ENCODE measurements at regions not wholly inside any gene's neighbourhood (a gene's known extent, or its start where the extent isn't known, plus 50 kb on each side); places are given as distances from the start of the nearest gene placed in this dataset.

DNA sequence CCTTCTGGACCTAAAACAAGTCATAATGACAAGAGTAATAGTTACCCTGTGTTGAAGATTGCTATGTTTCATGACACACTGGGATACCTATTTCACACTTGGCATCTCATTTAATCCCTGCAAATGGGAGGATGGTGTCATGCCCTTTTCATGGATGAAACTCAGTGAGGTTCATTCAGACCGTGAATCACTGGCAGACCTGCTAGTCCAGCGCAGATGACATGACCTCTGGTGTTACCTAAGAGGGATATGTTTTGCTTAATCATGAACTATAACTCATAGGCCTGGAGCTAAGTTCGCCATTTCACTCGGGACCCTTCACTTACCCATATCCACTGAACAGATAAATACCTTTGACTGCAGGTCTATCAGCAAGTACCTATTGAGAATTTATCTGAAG is 286.6 kb upstream of the FMN2 start:
- DNase-seq: no peak

DNA sequence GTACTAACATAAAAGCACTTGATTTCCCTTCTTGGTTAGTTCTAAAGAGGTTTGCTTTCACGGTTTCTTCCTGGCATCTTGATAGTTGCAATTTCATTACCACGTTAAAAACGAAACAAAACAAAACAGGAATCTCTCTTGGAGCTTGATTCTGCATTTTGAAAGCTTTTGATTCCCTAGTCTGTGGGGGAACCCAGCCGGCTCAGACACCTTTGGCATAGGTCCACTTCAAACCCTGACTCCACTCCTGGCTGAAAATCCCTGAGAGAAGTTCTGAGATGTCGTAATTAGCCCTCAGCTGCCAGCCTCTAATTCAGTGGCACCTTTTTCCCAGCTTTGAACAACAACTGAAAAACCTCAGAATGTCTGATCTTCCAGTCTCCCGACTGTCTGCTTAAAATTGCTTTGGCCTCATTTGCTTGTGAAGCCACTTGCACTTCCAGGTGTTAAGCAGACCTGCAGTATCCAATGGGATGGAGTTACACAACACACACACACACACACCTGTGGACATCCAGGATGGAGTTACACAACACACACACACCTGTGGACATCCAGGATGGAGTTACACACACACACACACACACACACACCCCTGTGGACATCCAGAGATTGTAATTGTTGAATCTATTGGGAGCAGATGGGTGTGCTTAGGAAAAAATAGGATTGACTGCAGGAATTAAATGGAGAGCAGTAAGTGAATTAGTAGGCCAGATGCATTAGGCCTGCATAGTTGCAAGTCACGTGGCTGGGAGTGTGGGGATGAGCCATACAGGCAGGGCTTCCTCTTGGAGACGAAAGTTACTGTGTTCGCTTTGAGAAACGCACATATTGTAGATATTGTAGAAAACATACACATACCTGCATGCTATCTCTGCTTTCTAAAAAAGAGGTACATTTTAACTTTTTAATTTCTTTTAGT is 285.6 kb upstream of the FMN2 start:
- no peak for DNase-seq

DNA sequence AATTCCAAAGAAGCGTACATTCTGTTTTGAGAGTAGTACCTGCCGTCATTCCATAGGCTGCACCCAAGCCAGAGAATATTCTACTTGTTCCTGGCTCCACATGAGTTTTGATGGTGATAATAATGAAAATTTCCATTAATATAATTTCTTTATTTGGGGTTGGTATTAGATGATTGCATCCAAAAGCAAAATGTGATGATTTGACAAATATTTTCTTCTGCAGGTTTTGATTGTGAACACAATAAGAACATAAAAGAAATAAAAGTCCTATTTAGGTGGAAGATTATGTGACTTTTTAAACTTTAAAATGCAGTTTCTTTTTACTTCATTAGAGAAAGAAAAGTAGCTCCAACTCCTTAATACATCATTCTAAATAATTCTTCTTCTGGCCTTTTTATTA is 284.8 kb upstream of the FMN2 start:
- DNase-seq: no peak

DNA sequence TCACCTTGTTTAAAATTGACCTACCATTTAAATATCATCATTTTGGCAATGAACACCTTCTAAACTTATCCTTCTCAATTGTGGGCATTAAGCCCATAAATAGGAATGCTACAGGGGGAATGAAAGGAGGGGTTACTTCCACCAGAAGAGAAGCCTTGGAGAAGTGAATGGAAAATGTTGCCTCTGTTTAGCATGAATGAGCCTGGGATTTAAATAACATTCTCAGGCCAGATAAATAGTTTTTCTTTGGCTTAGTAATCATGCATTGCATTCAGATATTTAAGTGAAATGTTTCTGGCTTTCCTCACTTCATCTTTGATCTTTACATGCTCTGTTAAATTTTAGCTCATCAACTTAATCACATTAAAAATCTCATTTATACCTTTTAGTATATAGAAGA is 284.3 kb upstream of the FMN2 start:
- no peak for DNase-seq

DNA sequence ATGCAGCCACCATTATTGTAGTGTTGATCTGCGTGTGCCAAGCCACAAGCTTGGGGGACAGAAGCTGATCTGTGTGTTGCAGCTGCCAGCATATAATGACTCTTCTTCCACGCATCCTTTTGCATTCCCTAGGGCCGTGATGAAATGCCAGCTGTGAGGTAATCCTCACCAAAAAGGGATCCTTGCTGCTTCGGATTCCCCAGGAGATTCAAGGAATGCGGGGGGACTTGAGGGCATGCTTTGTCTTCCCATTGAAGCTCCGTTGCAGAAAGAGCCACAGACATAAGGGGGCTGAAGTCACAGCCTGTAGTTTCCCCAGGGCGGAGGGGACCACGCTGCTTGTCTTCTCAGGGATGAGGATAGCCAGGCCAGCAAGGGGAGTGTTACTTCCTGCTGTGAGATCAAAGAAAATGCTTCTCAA is 281.6 kb upstream of the FMN2 start:
- peak; percentile 43 for DNase-seq

DNA sequence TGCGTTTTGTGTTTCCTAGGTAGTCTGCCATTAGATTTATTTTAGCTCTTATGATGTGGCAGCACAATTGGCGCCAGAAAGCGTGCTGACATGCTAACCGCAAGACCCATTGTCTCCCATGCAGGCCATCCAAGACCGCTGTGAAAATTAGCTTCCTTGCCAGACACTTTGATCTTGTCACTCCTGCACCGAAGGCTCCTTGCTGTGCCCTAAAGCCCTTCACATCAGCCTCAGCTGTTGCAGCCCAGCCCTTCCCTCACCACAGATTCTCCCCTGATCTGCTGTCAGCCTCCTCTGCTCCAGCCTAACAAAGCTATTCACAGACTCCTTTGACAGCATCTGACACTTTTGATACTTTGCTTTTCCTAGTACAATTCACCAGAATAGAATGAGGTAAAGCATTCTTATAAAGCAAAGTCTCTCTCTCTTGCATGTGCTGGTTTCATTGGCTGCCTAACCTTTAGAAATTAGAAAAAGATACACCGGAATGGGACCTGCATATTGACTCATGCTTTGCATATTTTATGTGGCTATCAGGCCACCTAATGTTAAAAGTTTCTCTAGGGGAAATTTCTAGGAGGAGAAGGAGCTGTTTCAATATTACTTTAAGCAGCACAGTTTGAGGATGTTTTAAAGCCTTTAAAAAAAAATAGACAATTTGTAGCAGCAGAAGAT is 280.3 kb upstream of the FMN2 start:
- no peak for DNase-seq

DNA sequence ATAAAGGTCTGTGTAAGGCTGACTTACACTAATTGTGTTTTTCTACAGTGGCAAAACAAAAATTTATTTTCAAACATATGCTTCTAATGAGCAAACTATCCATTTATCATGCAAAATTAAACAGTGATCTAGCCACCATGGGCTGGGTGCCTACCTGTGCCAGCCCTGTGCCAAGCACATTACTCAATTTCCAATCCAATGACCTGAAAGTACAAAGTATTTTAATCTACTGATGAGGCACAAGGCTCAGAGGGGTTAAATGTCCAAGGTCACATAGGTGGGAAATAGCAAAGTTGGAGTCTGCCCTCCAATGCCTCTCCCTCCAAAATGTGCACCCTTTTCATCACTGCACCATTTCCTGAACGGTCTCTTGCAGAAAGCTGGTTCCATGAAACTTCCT is 279.1 kb upstream of the FMN2 start:
- DNase-seq: no peak

DNA sequence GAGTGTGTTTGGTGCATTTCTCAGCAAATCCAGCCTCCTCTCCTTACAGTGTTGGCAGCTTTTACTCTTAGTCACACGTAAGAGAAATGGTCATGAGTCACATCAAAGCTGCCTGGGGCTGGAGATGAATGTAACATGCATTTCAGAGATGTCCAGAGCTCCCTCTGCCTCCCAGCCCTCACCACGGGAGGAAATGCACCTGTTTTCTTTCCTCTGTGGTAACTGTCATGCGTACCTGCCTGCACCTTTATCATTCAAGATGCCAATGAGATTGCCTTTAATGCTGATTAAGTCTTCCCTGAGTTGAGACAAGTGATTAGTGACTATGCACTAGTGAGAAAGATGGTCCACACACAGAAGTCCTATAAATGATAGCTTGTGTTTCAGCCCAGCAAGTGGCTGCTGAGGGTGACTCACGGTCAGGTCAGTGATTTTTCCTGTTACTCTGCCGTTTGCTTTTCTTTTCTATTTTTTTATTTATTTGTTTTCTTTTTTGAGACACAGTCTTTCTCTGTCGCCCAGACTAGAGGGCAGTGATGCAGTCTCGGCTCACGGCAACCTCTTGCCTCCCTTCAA is 277.3 kb upstream of the FMN2 start:
- DNase-seq: no peak

DNA sequence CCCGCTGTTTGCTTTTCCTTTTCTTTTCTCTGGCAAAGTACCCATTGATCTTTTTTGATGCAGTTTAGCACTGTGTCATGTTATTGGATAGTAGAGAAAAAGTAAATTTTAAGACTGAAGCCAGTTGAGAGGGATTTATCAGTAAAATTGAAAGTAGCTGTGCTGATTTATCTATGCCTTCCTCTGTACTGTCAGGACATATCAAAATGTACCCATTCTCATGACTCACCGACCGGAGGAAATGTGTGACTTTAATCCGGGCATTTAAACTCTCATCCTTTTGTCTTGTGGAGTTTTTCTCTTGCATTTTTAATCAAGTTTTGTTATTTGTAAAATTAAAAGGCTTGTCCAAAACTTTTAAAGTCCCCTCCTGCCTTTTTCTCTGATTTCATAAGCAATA is 276.6 kb upstream of the FMN2 start:
- no peak for DNase-seq

DNA sequence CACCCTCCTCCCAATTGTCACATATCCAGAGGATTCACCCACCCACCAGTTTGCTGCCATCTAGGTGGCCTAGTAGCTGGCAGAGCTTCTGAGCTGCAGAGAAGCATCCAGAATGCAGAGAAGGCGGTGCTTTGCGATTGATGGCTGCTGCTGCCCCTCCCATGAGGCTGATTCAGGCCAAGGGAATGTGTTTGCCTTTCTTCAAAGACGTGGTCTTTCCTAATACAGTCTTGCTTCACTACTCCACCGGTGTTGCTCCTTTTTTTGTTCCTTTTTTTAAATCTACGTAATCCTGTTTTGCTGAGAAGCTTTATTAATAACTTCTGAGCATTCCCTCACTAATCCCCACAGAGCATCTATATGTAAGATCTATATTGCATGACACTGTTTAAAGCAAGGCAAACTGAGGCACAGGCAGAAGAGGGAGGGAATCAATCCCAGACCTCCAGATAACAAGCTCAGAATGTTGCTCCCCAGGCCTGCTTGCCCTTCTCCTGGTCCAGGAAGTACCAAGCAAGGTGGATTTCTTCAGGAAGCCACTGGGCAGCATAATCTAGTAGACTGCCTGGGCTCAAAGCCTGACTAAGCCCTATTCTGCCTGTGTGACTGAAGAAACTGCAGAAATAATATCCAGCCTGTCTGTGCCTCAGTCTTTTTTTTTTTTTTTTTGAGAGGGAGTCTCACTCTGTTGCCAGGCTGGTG is 275.5 kb upstream of the FMN2 start:
- no peak for DNase-seq

DNA sequence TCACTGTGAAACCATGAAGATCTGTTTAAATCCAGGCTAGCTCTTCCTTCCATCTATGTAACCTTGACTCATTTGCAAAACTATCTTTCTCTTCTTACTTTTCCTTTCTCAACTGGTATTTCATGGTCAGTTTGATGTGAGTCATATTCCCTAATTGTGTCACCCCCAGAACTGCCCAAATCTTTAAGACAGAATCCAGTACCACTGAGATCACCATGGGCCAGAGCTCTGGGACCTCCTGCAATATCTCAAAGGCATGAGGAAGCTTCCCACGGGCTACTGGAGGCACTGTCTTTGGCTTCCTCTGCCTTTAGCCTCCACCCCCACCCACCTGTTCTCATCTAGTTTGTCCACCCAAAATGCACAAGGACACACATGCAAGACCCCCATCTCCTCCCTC is 274.4 kb upstream of the FMN2 start:
- no peak for DNase-seq

DNA sequence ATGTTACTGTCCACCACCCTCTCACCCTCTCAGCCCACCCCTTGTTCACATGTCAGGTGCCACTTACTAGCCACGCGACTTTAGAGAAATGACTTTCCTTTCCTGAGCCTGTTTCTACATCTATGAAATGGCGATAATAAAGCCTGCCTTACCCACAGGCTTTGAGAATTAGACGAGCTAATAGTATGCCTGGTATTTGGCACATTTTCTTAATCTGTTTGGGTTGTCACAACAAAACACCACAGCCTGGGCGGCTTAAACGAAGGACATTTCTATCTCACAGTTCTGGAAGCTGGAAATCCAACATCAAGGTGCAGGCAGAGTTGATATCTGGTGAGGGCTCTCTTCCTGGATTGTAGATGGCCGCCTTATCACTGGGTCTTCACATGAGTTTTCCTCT is 273.9 kb upstream of the FMN2 start:
- no peak for DNase-seq

DNA sequence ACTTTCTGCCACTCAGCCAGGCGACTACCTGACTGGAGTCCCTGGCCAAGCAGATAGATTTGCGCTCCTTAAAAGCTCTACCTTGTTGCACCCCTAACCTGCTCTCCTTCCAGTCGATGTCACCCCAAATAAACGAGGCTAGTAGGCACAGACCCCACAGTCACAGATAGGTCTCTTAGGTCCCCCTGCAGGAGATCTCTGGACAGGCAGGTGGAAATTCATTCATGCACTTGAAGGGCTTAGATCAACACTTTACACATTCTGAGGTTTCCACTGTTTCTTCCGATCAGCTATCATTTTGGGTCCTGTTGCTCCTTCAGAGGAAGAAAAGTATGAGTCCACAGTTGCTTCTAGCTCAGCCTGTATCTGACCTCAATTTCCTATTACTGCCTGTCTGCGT is 272.6 kb upstream of the FMN2 start:
- no peak for DNase-seq

DNA sequence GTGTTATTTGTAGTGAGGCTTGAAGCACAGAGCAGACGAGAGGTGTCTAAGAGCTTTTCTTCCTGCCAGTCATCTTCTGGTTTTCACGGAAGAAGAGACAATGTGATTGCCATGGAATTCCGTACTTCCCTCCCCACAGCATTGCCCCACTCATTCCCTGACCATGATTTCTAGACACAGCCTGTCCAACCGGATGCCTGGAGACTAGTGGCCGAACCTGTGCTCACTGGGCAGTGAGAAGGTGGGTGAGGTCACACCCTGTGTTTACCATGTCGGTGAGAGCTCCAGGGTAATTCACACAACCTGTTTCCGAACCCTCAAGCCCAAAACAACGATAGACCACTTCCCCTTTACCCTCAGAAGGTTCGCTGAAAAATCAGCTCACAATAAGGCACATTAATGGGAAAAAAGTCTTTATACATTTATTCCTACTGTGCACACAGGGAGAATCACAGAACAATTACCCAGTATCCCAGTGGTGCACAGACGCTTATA is 271.9 kb upstream of the FMN2 start:
- DNase-seq: no peak

DNA sequence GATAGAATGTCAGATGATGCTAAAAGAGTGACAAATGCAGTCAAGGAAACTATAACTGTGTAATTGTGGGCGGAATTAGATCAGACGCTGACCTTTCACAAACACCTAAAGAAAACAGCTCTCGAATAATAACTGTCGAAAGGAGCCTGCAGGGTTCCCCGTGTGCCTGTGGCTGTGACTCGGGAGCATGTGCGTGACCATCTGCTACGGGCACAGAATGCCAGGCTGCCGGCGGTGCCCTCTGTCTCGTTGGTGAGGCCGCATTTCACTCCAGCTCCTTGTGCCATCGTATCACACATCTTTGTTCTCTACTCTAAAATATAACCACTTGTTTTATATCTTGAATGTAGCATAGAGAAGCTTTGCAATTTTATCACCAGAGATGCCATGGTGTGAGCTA is 267.8 kb upstream of the FMN2 start:
- no peak for DNase-seq

DNA sequence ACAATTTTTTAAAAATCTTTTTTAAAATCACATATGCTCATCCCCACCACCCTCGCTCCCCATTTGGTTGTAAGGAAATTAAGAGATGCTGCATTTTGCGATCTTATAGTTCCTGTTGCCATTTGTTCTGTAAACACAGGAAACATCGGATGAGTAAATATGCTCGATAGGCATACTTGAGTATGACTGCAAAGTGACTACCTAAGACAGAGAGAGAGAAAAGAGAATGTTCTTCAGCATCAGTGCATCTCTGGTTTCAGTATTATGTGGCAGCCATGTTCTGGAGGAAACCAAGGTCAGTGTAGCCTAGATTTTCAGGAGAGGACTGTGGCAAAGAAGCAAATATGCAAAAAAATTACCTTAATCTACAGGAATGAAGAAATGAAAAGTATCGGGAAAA is 265.5 kb upstream of the FMN2 start:
- DNase-seq: no peak

DNA sequence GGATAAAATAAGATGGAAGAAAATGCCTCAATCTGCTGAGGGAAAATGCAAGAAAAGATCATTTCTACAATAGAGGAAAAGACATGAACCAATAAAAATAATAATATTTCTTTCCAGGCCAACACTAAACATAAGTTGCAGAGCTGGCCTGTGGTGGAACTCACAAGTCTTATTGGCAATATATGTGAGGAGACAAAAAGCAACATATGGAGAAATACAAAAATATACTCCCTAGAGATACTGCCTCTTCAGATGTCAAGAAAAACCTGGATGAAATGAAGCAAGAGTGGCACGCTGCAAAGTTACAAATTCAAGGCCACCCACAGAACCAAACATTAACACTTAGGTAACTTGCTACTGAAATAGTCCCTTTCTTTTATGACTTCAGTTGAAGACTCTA is 264.9 kb upstream of the FMN2 start:
- DNase-seq: no peak

DNA sequence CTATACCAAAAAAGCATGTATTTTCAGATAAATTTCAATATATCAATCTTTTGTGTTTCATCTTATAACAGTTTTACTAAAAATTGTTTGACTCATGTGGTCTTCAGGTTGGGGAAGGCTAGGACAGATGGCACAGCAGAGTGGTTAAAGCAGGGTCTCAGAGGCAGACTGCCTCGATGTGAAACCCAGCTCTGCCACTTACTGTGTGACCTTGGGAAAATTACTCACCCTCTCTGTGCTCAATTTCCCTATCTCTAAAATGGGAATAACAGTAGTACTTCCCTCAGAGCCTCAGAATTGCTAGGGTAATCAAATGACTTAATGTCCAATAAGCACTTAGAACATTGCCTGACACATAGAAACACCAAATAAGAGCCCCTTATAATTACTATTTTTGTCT is 262.1 kb upstream of the FMN2 start:
- DNase-seq: no peak

DNA sequence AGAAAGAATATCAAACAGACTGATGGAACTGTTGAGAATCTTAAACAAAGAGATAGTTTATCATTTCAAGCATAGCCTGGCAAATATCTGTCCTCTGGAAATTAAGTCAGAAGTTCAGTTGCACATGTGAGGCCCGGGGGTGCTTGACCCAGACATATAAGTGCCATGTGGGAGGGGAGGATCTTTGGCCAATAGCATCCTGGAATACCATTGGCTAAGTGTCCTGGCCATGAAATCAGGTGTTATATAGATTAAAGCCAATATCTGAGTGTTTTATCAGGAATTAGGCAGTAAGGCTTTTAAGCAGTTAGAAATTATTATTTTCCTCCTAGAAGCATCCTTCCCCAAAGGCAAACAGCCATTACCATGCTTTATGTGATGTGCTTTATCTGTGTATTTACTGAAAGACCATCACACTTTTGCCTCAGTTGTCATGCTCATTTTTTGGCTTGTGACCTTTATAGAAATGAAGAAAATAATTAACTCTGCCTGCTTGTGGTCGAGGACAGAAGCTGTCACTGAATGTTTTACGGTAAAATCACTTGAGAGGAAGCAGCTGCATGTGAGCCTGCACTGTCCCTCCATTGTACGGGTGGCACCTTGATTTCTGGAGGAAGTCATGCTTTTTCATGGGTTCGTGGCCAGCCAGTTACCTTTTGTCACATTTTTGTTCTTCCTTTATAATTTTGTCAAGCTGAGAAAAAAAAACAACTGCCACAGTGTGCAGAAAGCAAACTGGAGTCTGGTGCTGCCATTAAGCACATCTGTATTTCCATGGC is 259.9 kb upstream of the FMN2 start:
- DNase-seq: no peak

DNA sequence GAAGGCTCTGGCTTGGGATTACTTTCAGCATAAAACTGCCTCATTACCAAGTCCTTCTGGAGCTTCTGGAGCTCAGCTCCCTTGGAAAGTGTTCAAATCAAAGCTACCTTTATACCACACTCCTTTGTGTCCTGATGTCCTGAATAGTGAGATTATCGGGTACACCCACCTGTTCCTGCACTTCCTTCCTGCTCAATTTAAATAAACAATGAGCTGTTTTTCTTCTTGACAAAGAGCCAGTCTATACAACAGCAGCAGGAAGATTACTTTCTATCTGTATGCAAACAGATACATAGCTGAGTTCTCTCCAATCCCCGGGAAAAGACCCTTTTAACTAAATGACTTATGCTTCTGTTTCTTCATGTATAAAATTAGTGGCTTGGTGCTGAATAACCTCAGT is 258.0 kb upstream of the FMN2 start:
- DNase-seq: no peak

DNA sequence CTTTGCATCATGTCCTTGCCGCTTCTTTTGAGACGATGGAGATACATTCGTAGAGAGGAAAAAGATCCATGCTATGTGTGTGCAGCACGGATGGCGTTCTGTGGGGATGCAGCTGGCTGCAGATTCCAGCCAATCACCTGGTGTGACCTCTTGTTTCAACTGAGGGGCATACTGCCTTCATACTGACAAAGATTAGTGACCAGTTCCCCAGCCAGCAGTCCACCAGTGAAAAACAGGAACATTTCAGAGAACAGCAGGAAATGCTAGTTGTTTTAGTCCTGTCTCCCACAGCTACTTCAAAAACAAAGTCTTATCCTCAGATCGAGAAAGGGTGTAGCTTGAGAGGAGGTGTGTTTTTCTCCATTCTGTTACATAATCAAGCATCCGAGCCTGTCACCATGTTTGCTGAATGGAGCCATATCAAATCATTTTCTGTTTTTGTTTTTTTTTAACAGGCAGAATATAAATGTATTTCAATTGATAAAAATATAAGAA is 255.7 kb upstream of the FMN2 start:
- no peak for DNase-seq

DNA sequence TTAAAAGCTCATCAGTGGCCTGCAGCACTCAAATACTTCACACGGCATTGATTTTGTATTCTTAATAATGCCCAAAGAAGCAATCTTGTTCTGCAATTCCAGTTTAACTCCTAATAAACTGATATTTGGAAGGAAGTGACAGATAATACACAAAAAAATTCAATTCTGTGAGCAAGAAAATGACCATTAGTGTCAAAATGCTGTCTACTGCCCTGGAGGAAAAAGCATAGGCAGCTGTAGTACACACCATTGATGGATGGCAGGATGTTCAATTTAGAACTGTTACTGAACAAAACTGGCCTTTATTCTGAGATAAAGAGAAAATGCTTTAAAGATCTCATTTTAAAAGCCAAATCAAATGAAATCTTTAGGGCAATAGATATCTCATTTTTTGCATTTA is 251.3 kb upstream of the FMN2 start:
- DNase-seq: no peak

All from right hindlimb (tissue), 1 donor.